ENCODE measurements at regions not wholly inside any gene's neighbourhood (a gene's known extent, or its start where the extent isn't known, plus 50 kb on each side); places are given as distances from the start of the nearest gene placed in this dataset.
"Not testable (repeated sequence)": the region's sequence is repeated elsewhere in the genome, so short reads cannot be mapped to it uniquely, and the experiment has no call there.

DNA sequence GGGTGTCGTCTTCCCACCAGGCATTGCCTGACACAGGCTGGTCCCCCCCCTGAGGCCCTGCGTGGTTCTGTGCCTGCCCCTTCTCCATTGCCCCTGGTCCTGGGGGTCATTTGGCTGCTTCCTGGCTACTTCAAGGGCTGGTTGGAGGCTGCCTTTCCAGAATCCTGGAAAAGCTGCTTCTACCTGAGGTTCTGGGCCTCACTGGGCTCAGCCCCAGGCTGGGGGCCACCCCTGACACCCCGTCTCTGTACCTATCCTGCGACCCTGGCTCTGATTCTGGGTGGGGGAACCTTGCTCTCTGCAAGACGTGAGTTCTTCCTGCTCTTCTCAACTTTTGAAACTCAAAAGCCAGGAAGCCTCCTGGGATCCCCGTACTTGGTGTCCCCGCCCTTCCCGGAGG, 149.3 kb upstream of the PTPN1 start:
- DNase-seq (ENCODE audit: low spot score): no peak

DNA sequence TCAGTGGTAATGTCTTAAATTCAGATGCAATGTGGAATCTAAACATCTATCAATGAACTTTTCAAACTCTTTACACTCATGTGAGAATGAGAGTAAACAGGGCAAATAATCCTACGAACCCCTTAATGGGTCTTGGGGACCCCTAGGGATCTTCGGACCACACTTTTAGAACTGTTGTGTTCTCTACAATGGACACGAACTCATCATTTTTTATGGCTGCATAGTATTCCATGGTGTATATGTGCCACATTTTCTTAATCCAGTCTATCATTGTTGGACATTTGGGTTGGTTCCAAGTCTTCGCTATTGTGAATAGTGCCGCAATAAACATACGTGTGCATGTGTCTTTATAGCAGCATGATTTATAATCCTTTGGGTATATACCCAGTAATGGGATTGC, 148.0 kb upstream of the PTPN1 start:
- not testable (repeated sequence) for DNase-seq (ENCODE audit: low spot score)

DNA sequence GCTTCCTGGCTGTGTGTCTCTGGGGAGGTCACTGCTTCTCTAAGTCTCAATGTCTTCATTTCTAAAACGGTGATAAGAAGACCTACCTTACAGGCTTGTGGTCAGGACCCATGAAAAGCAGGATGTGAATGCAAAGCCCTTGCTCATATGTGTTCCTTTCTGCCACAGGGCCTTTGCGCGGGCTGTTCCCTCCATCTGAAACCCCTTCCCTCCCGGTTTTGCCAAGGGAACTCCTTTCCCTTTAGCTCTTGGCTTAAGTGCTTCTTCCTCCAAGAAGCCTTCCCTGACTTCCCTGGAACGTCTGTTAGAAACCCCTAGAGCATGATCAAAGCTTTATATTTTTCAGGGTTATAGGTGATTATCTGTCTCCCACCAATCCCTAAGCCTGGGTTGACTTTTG, 147.2 kb upstream of the PTPN1 start:
- DNase-seq (ENCODE audit: low spot score): no peak

DNA sequence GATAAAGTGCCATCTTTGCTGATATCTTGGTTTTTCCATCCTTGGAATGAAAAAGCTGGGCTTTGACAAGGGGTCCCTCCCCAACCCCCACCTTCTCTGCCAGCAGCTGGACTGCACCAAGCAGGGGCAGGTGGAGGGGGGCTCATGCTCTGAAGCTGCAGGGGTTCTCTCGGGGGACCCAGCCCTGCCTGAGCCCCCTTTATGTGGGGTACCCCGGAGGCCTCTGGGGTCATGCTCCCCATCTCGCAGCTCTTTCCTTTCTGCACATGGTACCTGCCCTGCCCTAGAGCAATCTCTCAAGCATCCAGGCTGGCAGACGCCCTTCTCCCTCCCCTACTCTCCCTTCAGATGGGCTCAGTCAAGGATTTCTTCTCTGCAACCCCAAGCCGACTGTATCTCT, 146.7 kb upstream of the PTPN1 start:
- no peak for DNase-seq (ENCODE audit: low spot score)

DNA sequence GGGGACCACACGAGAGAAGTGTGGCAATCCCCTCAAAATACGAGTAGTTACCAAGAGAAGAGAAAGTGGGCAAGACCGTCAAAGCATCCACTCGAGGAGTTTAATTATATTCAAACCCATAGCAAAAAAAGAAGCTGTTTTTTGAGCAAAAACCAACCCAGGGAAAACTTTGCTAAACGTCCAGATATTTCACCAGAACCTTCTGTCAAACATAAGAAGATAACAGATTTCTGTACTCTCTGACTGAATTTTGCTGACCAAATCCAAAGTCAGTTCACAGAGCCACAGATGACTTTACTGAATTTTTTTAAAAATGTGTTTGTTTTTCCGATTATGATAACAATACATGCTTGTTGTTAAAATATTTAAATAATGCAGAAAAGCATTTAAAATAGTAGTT, 145.6 kb upstream of the PTPN1 start:
- DNase-seq (ENCODE audit: low spot score): no peak

DNA sequence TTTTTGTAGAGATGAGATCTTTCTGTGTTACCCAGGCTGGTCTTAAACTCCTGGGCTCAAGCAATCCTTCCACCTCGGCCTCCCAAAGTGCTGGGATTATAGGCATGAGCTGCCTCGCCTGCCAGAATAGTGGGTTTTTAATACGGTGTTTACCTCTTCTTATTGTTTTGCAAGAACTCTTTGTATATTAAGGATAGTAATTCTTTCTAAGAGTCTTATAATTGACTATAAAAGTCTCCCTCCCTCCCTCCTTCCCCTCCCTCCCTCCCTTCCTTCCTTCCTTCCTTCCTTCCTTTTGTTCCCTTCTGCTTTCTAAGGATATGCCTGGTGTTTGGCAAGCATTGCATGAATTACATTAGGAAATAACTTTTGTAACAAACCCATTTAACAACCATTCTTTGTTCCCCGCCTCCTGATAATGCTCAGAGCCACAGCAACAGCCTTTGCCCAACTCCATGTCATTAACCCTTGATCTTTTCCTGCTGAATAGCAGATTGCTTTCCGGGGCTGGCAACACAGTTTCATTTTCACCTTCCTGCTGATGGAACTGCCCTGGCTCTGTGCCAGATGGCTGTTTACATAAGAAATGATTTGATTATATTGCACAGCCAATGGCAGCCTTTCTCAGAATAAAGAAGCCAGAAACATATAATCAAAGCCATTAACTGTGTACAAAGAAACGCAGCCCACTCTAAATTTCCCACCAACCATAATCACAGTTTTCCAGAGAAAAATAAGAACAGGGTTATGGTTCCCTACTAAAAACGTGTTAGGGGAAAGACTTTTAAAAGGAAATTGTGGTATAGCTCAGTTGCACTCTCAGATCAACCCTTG, 143.7 kb upstream of the PTPN1 start:
- DNase-seq (ENCODE audit: low spot score): peak; percentile 22

DNA sequence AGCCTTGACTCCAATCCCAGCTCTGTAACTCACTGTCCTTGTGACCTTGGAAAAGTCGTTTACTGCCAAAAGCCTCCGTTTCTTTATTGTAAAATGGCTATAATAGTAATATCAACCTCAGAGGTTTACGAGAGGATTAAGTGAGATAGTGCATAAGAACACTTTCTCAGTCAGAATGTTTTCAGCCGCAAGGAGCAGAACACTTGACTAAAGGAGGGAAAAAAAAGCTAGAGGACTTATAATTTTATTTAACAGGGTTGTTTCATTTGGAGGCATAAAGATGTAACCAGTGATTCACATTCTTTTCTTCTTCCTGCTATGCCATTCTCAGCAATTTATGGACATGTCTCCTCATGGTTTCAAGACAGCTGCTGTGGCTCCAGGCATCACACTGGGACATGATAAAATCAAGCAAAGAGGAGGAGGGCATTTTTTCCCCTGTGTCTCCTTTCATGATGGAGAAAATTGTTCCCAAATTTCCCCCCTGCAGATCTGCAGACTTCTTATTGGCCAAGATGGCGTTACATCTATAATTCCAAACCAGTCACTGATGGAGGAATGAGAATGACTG, 143.0 kb upstream of the PTPN1 start:
- DNase-seq (ENCODE audit: low spot score): no peak

DNA sequence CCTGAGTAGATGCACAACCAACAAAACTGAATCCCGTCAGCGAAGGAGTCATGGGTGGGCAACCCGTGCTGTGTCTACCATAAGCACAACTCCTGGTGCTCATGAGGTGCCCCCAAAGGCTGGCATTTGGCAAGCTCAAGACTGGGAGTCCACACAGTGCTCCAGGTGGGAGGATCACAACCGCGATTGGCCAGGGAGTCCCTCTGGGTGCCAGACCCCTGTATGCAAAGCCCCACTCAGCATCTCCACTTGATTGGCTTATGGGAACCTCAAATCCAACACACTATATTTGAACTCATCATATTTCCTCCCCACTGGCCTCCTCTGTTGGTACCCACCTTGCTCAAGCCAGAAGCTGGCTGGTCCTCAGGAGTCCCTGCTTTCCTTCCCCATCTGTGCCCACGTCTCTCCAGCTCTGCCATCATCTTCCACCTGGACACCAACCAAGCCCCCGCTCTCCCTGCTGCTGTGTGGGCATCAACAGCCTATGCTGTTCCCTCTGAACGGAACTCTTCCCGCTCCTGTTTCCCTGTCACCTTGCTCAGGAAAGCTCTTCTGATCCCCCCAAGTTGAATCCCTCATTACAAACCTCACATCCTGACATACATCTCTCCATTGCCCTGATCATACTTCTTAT, 142.3 kb upstream of the PTPN1 start:
- DNase-seq (ENCODE audit: low spot score): no peak

DNA sequence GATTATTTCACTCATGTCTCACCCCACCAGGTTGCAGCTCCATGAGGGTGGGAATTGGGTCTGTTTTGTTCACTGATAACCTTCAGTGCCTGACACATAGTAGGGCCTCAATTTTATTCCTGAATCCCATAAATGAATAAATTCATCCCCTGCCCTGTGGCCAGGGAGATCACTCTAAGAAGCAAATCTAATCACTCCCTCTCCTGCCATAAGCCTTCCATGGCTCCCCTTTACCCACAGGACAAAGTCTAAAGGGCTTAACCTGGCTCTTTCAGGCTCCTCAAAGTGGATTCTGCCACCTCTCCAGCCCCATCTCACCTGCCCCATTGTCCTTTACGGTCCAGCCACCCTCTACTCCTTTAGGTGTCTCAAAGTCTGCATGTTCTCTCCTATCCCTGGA, 141.8 kb upstream of the PTPN1 start:
- DNase-seq (ENCODE audit: low spot score): no peak

DNA sequence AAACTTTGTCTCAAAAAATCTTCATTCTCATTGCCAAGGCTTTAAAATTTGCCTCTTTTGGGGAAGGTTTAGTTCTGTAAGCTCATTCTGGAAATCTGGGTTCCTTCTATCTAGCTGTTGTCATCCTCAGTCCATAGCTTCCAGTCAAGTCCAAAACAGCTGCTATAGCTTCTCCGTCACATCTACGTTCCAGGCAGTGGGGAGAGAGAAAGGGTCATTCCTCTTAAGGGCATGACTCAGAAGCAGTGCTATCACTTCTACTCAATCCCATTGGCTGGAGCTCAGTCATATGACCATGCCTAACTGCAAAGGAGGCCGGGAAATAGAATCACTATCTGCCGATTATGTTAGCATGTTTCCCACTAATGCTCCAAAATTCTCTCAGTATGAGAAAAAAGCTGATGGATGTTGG, 141.4 kb upstream of the PTPN1 start:
- no peak for DNase-seq (ENCODE audit: low spot score)

DNA sequence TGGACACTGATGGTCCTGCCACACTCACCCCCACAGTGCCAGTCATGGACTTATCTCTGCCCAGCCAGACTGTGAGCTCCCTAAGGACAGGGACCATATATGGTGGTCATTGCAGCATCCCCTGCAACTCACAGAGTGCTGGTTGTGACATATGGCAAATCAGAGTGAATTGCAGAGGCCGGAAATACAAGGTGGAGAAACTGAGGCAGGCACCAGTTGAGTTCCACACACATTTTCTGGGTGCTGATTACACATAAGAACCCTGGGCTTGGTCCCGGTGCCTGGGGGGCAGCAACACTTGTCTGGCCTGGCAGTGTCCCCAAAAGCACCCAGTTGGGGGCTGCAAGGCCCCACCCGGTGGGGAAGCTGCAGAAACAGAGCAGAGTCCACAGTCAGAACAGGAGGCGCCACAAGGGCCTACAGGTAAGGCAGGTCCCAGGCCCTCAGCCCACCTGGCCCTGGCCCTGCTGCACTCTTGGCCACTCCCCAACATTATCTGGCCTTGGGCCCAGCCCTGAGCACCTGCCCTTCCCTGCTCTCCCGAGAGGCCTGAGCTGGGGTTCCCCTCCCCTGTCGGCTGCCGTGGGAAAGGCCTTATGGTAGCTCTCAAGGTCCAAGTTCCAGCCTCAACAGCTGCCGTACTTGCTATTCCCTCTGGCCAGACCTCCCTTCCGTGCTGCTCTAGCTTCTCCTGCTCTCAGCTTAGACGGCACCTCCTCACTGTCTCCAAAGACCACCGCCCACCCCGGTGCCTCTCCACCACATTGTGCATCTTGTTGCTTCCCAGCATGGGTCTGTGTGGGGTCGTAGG, 140.8 kb upstream of the PTPN1 start:
- DNase-seq (ENCODE audit: low spot score): no peak

DNA sequence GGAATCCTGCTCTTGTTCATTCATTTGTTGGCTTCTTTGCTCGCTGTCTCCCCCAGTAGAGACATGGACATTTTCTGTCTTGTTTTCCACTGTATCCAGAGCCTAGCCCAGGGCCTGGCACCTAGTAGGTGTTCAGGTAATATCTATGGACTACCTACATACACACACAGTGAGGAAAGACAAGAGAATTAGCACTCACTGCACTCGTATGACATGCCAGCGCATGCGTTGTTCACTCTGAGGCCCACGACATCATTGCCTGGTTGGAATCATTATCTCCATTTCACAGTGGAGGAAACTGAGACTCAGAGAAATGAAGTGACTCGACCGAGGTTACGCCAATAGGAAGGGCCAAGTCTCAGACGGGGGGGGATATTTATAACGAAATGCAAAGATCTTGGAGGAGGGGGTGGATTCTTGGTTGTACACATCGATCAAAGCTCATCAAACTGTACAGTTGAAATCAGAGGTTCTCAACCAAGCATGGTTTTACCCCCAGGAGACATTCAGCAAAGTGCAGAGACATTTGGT, 140.1 kb upstream of the PTPN1 start:
- DNase-seq (ENCODE audit: low spot score): no peak

DNA sequence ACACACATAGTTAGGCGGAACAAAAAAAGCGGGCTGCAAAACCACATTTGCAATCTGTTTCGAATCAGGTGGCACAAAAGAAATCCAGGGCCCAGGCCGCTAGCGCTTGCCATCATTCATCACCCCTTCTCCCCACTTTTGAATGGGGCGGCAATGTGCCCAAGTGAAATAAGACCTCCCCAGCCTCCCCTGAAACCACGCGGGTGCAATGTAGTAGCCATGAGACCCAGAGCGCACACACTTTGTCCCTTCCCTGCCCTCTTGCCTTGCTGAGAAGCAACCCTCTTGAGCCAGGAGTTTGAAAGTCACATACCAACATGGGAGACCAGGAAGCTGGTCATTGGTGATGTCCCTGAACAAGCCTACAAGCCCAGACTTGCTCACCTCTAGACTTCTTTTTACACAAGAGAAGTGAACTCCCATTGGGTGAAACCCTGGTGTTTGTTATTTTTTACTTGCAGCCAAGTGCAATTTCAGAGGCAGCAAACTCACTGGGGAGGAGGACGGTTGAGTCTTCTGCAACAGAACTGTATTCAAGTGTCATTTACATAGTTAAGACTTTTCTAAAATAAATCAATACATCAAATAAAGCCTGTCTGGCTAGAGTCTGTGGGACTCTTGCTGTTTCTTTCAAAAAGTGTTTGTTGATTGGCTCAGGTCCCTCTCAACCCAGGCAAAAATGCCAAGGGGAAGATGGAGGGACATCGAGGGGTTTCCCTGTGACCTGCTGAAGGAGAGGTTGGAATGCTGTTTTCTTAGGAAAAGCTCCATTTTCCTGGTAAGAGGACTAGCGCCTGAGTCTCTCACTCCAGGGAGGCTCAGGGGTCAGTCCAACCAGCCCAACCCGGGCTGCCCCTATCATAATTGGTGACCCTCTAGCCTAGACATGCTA, 138.1 kb upstream of the PTPN1 start:
- no peak for DNase-seq (ENCODE audit: low spot score)

DNA sequence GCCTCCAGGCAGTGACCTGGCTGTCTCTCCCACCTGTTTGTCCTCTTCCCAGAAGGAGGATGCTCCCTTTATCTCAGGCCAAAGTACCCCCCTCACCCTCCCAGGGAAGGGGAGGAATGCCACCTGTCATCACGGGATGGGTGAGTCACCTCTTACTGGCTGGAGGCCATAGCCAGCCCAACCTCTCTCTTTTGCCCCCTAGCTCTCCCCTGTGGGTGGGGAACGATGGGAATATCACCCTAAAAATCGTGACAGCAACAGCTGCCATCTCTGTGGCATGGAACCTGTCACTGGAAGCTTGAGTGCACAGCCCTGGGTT, 137.5 kb upstream of the PTPN1 start:
- DNase-seq (ENCODE audit: low spot score): no peak

DNA sequence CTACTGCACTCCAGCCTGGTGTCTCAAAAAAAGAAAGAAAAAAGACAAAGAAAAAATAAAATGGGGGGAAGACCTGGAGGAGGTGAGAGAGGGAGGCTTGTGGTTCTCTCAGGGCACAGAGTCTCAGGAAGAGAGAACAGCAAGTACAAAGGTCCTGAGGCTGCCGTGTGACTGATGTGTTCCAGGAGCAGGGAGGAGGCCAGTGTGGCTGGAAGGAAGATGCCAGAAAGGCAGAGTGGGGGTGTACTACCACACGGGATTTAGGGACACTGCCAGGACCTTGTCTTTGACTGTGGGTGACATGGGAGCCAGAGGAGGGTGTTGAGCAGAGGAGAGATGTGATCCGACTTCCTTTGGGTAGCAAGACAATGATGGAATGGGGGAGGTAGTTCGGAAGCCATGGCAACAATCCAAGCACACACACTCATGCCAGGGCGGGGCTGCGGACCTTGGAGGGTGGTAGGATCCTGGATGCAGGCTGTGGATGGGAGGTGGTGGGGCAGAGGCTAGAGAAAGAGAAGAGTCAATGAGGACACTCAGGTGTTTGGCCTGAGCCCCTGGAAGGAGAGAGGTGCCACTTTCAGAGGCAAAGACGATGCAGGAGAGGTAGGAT, 136.4 kb upstream of the PTPN1 start:
- no peak for DNase-seq (ENCODE audit: low spot score)

DNA sequence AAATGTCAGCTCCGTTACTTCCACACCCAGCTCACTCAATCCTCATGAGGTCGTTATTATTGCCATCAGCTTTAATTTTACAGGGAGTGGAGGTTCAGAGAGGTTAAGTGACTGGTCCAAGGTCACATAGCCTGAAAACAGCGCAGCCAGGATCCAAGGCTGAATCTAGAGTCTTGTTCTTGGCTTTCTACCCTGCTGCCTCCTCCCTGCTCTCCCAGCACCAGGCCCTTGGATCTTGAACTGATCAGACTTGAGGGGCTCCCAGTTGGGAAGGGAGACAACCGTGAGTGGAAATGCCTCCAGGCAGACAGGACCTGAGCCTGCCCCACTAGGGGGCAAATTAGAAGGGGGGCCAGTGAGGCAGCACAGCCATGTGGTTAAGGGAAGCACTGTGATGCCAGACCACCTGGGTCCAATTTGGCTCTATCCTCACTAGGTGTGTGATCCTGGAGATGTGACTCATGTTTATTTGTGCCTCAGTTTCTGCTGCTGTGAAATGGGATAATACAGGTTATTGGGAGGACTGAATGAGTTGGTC, 135.6 kb upstream of the PTPN1 start:
- no peak for DNase-seq (ENCODE audit: low spot score)

DNA sequence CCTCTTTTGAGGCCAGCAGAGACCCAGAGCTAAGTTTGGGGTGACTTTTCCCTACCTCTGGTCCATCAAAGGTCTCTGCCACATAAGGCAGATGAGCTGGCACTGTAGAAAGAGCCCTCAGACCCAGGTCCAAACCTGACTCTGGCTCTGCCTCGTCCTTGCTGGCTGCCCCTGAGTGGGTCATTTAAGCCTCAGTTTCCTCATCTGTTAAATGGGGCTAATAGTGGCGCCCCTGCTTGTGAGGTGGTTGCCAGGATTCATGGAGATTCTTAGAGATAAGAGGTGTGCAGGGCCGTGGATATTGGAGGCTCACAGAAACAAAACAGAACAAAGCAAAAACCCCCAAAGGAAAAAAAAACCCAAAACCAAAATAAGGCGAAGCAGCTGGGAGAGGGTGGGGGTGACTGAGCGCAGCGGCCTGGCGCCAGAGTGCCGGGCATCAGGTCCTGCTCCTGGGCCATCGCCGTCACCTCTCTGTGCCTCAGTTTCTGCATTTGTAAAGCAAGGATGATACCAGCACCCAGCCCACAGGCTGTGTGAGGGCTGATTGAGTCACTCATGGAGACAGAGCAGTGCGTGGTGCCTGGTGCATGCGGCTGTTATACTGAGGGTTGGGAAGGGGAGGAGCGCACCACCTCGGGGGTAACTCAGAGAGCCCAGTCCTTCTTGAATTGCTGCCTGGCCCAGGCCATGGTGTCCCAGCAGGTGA, 133.8 kb upstream of the PTPN1 start:
- no peak for DNase-seq (ENCODE audit: low spot score)

DNA sequence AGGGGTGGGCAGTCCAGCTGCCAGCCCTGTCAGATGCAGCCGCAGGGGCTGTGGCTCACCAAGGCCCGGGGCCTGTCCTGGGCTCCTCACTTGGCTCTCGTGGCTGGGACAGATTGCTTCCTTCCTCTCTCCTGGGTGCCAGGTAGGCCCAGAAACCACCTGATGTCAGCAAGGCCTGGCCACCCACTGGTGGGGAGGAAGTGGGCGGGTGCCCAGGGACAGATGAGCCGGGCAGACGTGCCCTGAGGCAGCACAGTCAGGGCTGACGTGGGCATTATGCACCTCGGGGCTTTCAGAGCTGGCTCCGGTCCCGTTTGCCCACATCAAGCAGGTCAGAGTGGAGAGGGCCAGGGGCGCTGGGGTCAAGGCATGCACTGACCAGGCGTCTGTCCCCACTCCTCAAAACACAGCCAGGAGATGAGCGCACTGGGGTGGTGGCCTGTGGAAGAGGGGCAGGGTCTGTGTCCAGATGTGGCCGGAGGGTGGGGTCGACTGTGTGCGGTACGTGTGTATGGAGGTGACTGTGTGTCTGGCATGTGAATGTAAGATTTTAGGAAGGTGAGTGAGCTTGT, 133.2 kb upstream of the PTPN1 start:
- DNase-seq (ENCODE audit: low spot score): no peak

DNA sequence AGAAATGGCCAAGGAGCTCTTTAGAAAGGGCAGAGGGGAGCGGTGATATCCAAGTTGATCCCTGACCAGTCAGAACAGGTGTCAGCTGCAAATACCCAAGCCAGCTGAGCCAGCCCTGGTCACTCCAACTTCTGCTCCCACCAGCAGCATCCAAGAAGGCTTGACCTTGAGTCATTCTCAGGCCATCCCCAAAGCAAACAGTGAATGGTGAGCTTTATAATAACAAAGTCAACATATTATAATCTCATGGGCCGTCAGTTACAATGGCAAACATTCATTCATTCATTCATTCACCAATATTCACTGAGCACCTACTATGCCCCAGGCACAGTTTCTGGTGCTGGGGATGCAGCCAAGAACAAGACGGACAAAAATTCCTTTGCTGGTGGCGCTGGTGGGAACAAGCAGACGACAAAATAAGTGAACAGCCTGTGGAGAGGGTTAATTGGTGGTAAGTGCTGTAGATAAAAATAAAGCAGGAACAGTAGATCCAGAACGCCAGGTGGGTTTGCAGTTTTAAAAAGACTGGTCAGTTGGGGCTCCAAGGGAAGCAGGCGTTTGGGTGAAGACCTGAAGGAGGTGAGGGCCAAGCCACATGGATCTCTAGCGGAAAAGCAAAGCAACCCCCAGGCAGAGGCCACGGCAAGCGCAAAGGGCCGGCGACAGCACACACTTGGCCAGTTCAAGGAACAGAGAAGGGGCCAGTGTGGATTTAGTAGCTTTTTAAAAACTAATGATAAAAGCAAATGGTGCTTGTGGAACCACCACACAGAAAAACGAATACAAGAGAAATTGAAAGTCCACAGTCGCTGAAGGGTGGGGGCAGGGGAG, 131.8 kb upstream of the PTPN1 start:
- DNase-seq (ENCODE audit: low spot score): no peak

Measured in CD4-positive, alpha-beta T cell treated with Interleukin-15 for 4 hours (primary cell).